ENCODE measurements at regions not wholly inside any gene's neighbourhood (a gene's known extent, or its start where the extent isn't known, plus 50 kb on each side); places are given as distances from the start of the nearest gene placed in this dataset.

DNA sequence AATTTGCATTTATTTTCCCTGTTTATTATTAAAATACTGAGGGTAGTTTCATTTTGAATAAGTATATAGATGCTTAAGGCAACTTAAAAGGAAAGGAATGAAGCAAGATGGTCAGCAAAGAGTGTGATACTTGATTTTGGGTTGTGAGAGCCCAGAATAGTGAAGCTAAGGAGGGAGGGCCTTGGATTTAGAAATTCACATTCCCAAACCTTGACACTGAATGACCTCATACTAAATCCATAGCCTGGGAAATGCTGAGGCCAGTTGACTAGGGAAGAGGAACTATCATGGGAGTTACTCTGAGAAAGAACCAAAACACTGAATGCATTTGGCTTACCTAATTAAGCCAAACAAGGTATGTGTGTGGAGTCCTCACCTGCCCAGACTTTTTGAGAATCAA, 292.5 kb downstream of the SPATA31D1 start:
- intact Hi-C loops (cut with micrococcal nuclease; ENCODE audit: unreplicated experiment): no loop called here
- no TSS peak for BruUV-seq (replicated peaks)

DNA sequence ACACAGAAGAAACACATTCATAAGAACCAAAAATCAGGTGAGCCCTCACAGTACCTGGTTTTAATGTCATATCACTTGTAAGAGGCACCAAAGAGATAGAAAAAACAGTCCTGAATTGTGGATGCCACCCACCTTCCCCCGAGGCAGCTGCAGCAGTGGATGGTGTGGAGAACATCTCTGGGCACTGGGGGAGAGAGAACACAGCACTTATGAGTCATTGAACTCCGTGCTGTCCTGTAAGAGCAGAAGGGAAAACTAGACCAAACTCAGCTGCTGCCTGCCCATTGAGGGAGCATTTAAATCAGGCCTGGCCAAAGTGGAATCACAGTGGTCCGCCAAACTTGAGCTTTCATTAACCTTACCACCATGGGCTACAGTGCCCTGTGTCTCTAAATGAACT, 296.2 kb downstream of the SPATA31D1 start:
- intact Hi-C loops (cut with micrococcal nuclease; ENCODE audit: unreplicated experiment): no loop called here
- Histone ChIP-seq H3K9me3 (ENCODE audit: low read depth, low read length, poor library complexity, severe bottlenecking) (peaks cover 4% of the 10 kb centered on the region), H3K36me3 (ENCODE audit: insufficient read depth, low read length, poor library complexity, severe bottlenecking) (no peaks in the 10 kb centered on the region), H3K27ac (ENCODE audit: low read depth, low read length, poor library complexity, severe bottlenecking) (no peak overlapping the region), H3K4me3 (ENCODE audit: low read depth, low read length, poor library complexity, severe bottlenecking) (no peak overlapping the region), H3K27me3 (replicated peaks; ENCODE audit: insufficient read depth, low read depth, low read length, poor library complexity) (no peaks in the 10 kb centered on the region), H3K4me1 (ENCODE audit: insufficient read depth, low read length, poor library complexity, severe bottlenecking) (no peaks in the 10 kb centered on the region)
- ChIA-PET CTCF (no interaction called here), POLR2A (ENCODE audit: low non-redundant PET) (interaction anchor here (0.6 kb wide), 2 partner anchors 10 to 1071 kb away, joined by 3 to 4 read pairs; no protein-coding TSS in a partner anchor)
- no peak for DNase-seq (ENCODE audit: low spot score)
- no TSS peak for BruUV-seq (replicated peaks)
- TF ChIP-seq, protein P1, sequence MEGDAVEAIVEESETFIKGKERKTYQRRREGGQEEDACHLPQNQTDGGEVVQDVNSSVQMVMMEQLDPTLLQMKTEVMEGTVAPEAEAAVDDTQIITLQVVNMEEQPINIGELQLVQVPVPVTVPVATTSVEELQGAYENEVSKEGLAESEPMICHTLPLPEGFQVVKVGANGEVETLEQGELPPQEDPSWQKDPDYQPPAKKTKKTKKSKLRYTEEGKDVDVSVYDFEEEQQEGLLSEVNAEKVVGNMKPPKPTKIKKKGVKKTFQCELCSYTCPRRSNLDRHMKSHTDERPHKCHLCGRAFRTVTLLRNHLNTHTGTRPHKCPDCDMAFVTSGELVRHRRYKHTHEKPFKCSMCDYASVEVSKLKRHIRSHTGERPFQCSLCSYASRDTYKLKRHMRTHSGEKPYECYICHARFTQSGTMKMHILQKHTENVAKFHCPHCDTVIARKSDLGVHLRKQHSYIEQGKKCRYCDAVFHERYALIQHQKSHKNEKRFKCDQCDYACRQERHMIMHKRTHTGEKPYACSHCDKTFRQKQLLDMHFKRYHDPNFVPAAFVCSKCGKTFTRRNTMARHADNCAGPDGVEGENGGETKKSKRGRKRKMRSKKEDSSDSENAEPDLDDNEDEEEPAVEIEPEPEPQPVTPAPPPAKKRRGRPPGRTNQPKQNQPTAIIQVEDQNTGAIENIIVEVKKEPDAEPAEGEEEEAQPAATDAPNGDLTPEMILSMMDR (conservative IDR thresholded peaks at IDR 0.05; ENCODE audit: low read depth, low read length): no peak
- no peak for TF ChIP-seq EZH2 (IDR thresholded peaks at IDR 0.05; ENCODE audit: borderline replicate concordance, low read depth, low read length, poor library complexity, severe bottlenecking)

More for the DNA sequence above, 292.5 kb downstream of the SPATA31D1 start:
- DNase-seq (ENCODE audit: low spot score): no peak
- Histone ChIP-seq H3K27me3 (replicated peaks; ENCODE audit: insufficient read depth, low read depth, low read length, poor library complexity) (no peaks in the 10 kb centered on the region), H3K27ac (ENCODE audit: low read depth, low read length, poor library complexity, severe bottlenecking) (no peak overlapping the region), H3K4me1 (ENCODE audit: insufficient read depth, low read length, poor library complexity, severe bottlenecking) (no peaks in the 10 kb centered on the region), H3K9me3 (ENCODE audit: low read depth, low read length, poor library complexity, severe bottlenecking) (peaks cover 4% of the 10 kb centered on the region), H3K36me3 (ENCODE audit: insufficient read depth, low read length, poor library complexity, severe bottlenecking) (no peaks in the 10 kb centered on the region), H3K4me3 (ENCODE audit: low read depth, low read length, poor library complexity, severe bottlenecking) (no peak overlapping the region)
- ChIA-PET CTCF (no interaction called here), POLR2A (ENCODE audit: low non-redundant PET) (no interaction called here)
- no peak for TF ChIP-seq EZH2 (IDR thresholded peaks at IDR 0.05; ENCODE audit: borderline replicate concordance, low read depth, low read length, poor library complexity, severe bottlenecking)

DNA sequence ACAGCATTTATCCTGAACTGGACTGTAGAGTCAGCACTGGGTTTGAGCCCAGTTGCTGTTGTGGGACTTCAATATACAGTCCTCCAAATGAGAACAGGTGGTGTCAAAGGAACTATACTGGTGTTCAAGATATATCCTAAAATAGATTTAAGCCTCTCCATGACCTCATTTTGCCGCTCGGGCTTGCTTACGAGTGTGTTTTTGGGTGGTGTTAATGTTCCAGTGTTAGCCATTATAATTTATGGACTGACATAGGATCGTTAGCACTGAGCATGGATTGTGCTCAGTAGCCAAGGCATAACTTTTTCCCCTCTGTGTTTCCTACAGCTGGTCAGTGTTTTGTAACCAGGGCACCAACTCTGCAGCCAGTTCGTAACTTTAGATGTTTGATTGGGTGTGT, 306.6 kb downstream of the SPATA31D1 start:
- no peak for DNase-seq (ENCODE audit: low spot score)
- POLR2A ChIA-PET (ENCODE audit: low non-redundant PET): no interaction called here
- Histone ChIP-seq H3K4me1 (ENCODE audit: insufficient read depth, low read length, poor library complexity, severe bottlenecking) (no peaks in the 10 kb centered on the region), H3K9me3 (ENCODE audit: low read depth, low read length, poor library complexity, severe bottlenecking) (no peaks in the 10 kb centered on the region), H3K27me3 (replicated peaks; ENCODE audit: insufficient read depth, low read depth, low read length, poor library complexity) (no peaks in the 10 kb centered on the region), H3K27ac (ENCODE audit: low read depth, low read length, poor library complexity, severe bottlenecking) (no peak overlapping the region), H3K4me3 (ENCODE audit: low read depth, low read length, poor library complexity, severe bottlenecking) (no peak overlapping the region), H3K36me3 (ENCODE audit: insufficient read depth, low read length, poor library complexity, severe bottlenecking) (no peaks in the 10 kb centered on the region)
- CTCF ChIA-PET: no interaction called here
- TF ChIP-seq, protein P1 (conservative IDR thresholded peaks at IDR 0.05; ENCODE audit: low read depth, low read length): no peak
- TF ChIP-seq EZH2 (IDR thresholded peaks at IDR 0.05; ENCODE audit: borderline replicate concordance, low read depth, low read length, poor library complexity, severe bottlenecking): no peak
- BruUV-seq (replicated peaks): no TSS peak
- intact Hi-C loops (cut with micrococcal nuclease; ENCODE audit: unreplicated experiment): no loop called here

DNA sequence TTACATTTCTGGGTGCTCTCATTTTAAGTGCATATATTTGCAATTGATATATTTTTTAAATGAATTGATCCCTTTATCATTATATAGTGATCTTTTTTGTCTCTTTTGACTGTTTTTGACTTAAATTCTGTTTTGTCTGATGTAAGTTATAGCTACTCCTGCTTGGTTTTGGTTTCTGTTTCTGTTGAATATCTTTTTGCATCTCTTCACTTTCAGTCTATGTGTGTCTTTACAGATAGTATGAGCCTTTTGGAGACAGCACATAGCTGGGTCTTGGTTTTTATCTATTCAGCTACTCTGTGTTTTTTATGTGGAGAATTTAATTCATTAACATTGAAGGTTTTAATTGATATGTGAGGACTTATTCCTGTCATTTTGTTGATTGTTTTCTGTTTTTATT, 311.3 kb downstream of the SPATA31D1 start:
- intact Hi-C loops (cut with micrococcal nuclease; ENCODE audit: unreplicated experiment): no loop called here
- Histone ChIP-seq H3K36me3 (ENCODE audit: insufficient read depth, low read length, poor library complexity, severe bottlenecking) (no peaks in the 10 kb centered on the region), H3K27ac (ENCODE audit: low read depth, low read length, poor library complexity, severe bottlenecking) (no peak overlapping the region), H3K4me1 (ENCODE audit: insufficient read depth, low read length, poor library complexity, severe bottlenecking) (no peaks in the 10 kb centered on the region), H3K9me3 (ENCODE audit: low read depth, low read length, poor library complexity, severe bottlenecking) (no peaks in the 10 kb centered on the region), H3K27me3 (replicated peaks; ENCODE audit: insufficient read depth, low read depth, low read length, poor library complexity) (no peaks in the 10 kb centered on the region), H3K4me3 (ENCODE audit: low read depth, low read length, poor library complexity, severe bottlenecking) (no peak overlapping the region)
- ChIA-PET POLR2A (ENCODE audit: low non-redundant PET) (no interaction called here), CTCF (no interaction called here)
- BruUV-seq (replicated peaks): no TSS peak
- TF ChIP-seq, protein P1 (conservative IDR thresholded peaks at IDR 0.05; ENCODE audit: low read depth, low read length): no peak
- no peak for TF ChIP-seq EZH2 (IDR thresholded peaks at IDR 0.05; ENCODE audit: borderline replicate concordance, low read depth, low read length, poor library complexity, severe bottlenecking)
- no peak for DNase-seq (ENCODE audit: low spot score)

Measured in A673 (cell line).